ENCODE measurements at regions not wholly inside any gene's neighbourhood (a gene's known extent, or its start where the extent isn't known, plus 50 kb on each side); places are given as distances from the start of the nearest gene placed in this dataset.
A peak's percentile ranks its signal among the peaks of the same experiment; 100 is the strongest.

- H3K27ac ChIP-seq, result no peak overlapping the region
- H3K4me1 ChIP-seq, result no peaks in the 10 kb centered on the region
- ATAC-seq, result peak; percentile 80
- H3K27me3 ChIP-seq, result no peaks in the 10 kb centered on the region
- TF ChIP-seq, protein P1, sequence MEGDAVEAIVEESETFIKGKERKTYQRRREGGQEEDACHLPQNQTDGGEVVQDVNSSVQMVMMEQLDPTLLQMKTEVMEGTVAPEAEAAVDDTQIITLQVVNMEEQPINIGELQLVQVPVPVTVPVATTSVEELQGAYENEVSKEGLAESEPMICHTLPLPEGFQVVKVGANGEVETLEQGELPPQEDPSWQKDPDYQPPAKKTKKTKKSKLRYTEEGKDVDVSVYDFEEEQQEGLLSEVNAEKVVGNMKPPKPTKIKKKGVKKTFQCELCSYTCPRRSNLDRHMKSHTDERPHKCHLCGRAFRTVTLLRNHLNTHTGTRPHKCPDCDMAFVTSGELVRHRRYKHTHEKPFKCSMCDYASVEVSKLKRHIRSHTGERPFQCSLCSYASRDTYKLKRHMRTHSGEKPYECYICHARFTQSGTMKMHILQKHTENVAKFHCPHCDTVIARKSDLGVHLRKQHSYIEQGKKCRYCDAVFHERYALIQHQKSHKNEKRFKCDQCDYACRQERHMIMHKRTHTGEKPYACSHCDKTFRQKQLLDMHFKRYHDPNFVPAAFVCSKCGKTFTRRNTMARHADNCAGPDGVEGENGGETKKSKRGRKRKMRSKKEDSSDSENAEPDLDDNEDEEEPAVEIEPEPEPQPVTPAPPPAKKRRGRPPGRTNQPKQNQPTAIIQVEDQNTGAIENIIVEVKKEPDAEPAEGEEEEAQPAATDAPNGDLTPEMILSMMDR (IDR thresholded peaks at IDR 0.05), result no peak
- peaks cover 0 to 7% of the 10 kb centered on the region in 2 donors for H3K9me3 ChIP-seq
- no peak for DNase-seq
- intact Hi-C loops (cut with DNase I), result no loop called here
- no peaks in the 10 kb centered on the region for H3K36me3 ChIP-seq
- H3K4me3 ChIP-seq, result no peak overlapping the region
Measured at GRCh38 chr9:81416476-81417298, 272.7 kb downstream of the TLE1 start.

DNA sequence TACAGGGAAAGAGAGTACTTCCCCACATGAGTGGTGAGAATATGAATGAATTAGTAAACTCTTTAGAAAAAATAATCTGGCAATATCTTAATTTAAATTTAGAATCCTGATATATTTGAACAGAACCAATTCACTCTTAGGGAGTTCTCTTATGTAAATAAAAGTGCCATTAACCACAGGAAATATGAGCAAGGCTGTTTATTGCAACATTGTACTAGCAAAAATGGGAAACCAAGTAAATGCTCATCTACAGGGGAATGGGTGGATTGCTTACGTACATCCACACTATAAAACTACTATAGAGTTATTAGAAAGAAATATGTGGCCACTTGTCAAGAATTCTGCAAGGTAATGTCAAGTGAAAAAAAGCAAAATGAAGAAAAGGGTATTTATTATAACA is 274.5 kb downstream of the TLE1 start:
- TF ChIP-seq, protein P1 (IDR thresholded peaks at IDR 0.05), result no peak
- Histone ChIP-seq H3K4me1 (no peaks in the 10 kb centered on the region), H3K36me3 (no peaks in the 10 kb centered on the region), H3K27me3 (no peaks in the 10 kb centered on the region), H3K9me3 (no peaks in the 10 kb centered on the region), H3K4me3 (no peak overlapping the region), H3K27ac (no peak overlapping the region)
- intact Hi-C loops (cut with DNase I), result no loop called here
- DNase-seq, result no peak
- ATAC-seq, result no peak

GRCh38 chr9:81411961-81412360 is 277.4 kb downstream of the TLE1 start:
- Histone ChIP-seq H3K4me1 (no peaks in the 10 kb centered on the region), H3K27ac (no peak overlapping the region), H3K4me3 (no peak overlapping the region), H3K36me3 (no peaks in the 10 kb centered on the region), H3K9me3 (no peaks in the 10 kb centered on the region), H3K27me3 (no peaks in the 10 kb centered on the region)
- intact Hi-C loops (cut with DNase I), result no loop called here
- TF ChIP-seq, protein P1 (IDR thresholded peaks at IDR 0.05), result no peak
- DNase-seq, result no peak
- no peak for ATAC-seq

GRCh38 chr9:81410201-81410600 is 279.1 kb downstream of the TLE1 start:
- no peak for ATAC-seq
- Histone ChIP-seq H3K27me3 (no peaks in the 10 kb centered on the region), H3K4me1 (no peaks in the 10 kb centered on the region), H3K27ac (no peak overlapping the region), H3K36me3 (no peaks in the 10 kb centered on the region), H3K4me3 (no peak overlapping the region), H3K9me3 (no peaks in the 10 kb centered on the region)
- intact Hi-C loops (cut with DNase I), result no loop called here
- no peak for DNase-seq
- TF ChIP-seq, protein P1 (IDR thresholded peaks at IDR 0.05), result no peak

DNA sequence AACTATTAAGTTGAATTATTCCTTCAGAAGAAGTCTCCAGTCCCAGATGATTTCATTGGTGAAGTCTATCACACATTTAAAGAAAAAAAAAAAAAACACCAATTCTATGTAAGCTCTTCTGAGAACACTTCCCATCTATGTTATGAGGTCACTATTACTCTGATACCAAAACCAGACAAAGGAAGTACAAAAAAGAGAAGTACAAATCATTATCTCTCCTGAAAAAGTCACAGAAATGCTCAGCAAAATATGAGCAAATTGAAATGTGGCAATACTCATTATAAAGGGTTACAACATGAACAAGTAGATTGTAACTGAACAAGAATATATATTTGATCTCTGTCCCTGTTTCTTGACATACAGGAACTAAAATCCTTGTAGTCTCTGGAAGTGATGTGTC is 280.4 kb downstream of the TLE1 start:
- H3K4me3 ChIP-seq, result no peak overlapping the region
- ATAC-seq, result no peak
- H3K9me3 ChIP-seq, result no peaks in the 10 kb centered on the region
- H3K27me3 ChIP-seq, result no peaks in the 10 kb centered on the region
- DNase-seq, result no peak
- TF ChIP-seq, protein P1 (IDR thresholded peaks at IDR 0.05), result no peak
- H3K27ac ChIP-seq, result no peak overlapping the region
- H3K4me1 ChIP-seq, result no peaks in the 10 kb centered on the region
- intact Hi-C loops (cut with DNase I), result no loop called here
- no peaks in the 10 kb centered on the region for H3K36me3 ChIP-seq

Measured in left lung (tissue), 4 donors.